Right lobe of liver (tissue), 4 donors: ENCODE measurements at regions not wholly inside any gene's neighbourhood (a gene's known extent, or its start where the extent isn't known, plus 50 kb on each side); places are given as distances from the start of the nearest gene placed in this dataset.

Source experiments
- CTCF ChIP-seq, 4 donors: fragments of 200-600 bp in 3 of 4; fragments of 450-650 bp in 1 of 4; IDR thresholded peaks; one replicate each; pipeline versions ENCODE4 v1.5.1 to v1.8.0; 2016 to 2022; ENCODE audit warnings: antibody characterized with exemption in 4 of 4, mild to moderate bottlenecking in 2 of 4
- POLR2A ChIP-seq: fragments of 450-650 bp; IDR thresholded peaks from one replicate; pipeline ENCODE4 v1.6.1; 2017; ENCODE audit warnings: antibody characterized with exemption, mild to moderate bottlenecking
- donor health status: DM: no; HTN: no; CAD: no.
- donor health status: DM: no; HTN: no; CAD: no.
- donor health status: DM: no; HTN: yes; CAD: no.

GRCh38 chr5:85990998-85991397 lies 626.7 kb upstream of the COX7C start:
- TF ChIP-seq CTCF (IDR thresholded peaks at IDR 0.05) (no peak), POLR2A (no peak)
